Endothelial cell of umbilical vein (primary cell): ENCODE measurements at regions not wholly inside any gene's neighbourhood (a gene's known extent, or its start where the extent isn't known, plus 50 kb on each side); places are given as distances from the start of the nearest gene placed in this dataset.

Source experiments
- BruUV-seq: library from RNA; stranded (reverse); fragments of 400-500 nt; replicated peaks from 2 replicates; lab custom pipeline; 2021; lab: Mats Ljungman, UMichigan
- CTCF ChIA-PET: fragments of 300-600, 350-600 bp; sonication (Branson Sonifier 250); formaldehyde crosslinking; loops from one replicate; lab custom pipeline; 2021; ENCODE audit warnings: antibody characterized with exemption, inconsistent platforms; lab: Charles Lee
- POLR2A ChIA-PET: fragments of 300-600, 350-600 bp; sonication (Branson Sonifier 250); formaldehyde crosslinking; loops from one replicate; lab custom pipeline; 2021; ENCODE audit warnings: antibody characterized with exemption, inconsistent platforms; lab: Charles Lee
- DNase-seq: peaks from one replicate; pipeline ENCODE4 v3.0.0-alpha.2; 2011; ENCODE audit warnings: low read depth, low spot score
- FAIRE-seq: peaks from 2 replicates; lab custom pipeline; 2011; peaks lifted over from hg19 to GRCh38; lab: Jason Lieb, UNC
- H2AFZ ChIP-seq: 2 replicates; pipeline ENCODE4 v1.6.0; 2012; ENCODE audit warnings: low read depth, low read length, control low read depth, inconsistent platforms
- H3K27ac ChIP-seq: 2 replicates; pipeline ENCODE4 v1.5.1; 2011; ENCODE audit warnings: low read depth, mild to moderate bottlenecking, control low read depth, low read length, moderate library complexity; ENCODE audit not compliant: insufficient read depth
- H3K27me3 ChIP-seq, 2 experiments: 2 replicates each; pipeline versions ENCODE4 v1.6.0 to v1.6.1; 2011; ENCODE audit warnings: low read length in 2 of 2, mixed read lengths in 1 of 2; ENCODE audit not compliant: control insufficient read depth in 2 of 2, insufficient read depth in 2 of 2
- H3K36me3 ChIP-seq, 2 experiments: 2 replicates in 1 of 2; 3 replicates in 1 of 2; pipeline ENCODE4 v1.5.1; 2011; ENCODE audit warnings: low read length in 2 of 2, mild to moderate bottlenecking in 1 of 2, moderate library complexity in 1 of 2; ENCODE audit not compliant: control insufficient read depth in 2 of 2, insufficient read depth in 2 of 2; ENCODE audit errors: extremely low read depth in 1 of 2
- H3K4me1 ChIP-seq: 3 replicates; pipeline ENCODE4 v1.5.1; 2011; ENCODE audit warnings: mild to moderate bottlenecking, low read length; ENCODE audit not compliant: control insufficient read depth, insufficient read depth; ENCODE audit errors: extremely low read depth
- H3K4me2 ChIP-seq: 2 replicates; pipeline ENCODE4 v1.6.1; 2011; ENCODE audit warnings: low read length, control low read depth, mixed read lengths; ENCODE audit not compliant: insufficient read depth
- H3K4me3 ChIP-seq, 3 experiments: fragments of 200-600 bp in 1 of 3; sonication (generic), shearing (Covaris generic) in 1 of 3; replicated peaks in 1 of 3; 2 replicates each; pipeline ENCODE4 v1.5.1; 2011 to 2016; ENCODE audit warnings: control low read depth in 3 of 3, low read length in 3 of 3, mild to moderate bottlenecking in 2 of 3, inconsistent platforms in 1 of 3, low read depth in 1 of 3, moderate library complexity in 1 of 3; ENCODE audit not compliant: insufficient read depth in 1 of 3
- H3K79me2 ChIP-seq: 2 replicates; pipeline ENCODE4 v1.6.0; 2012; ENCODE audit warnings: low read length, inconsistent platforms; ENCODE audit not compliant: control insufficient read depth, insufficient read depth
- H3K9ac ChIP-seq: replicated peaks from 2 replicates; pipeline ENCODE3; 2011; ENCODE audit warnings: low read length, control low read depth; ENCODE audit not compliant: insufficient read depth; ENCODE audit errors: extremely low read depth
- H3K9me1 ChIP-seq: replicated peaks from 3 replicates; pipeline ENCODE4 v1.6.0; 2011; ENCODE audit warnings: mild to moderate bottlenecking, low read length; ENCODE audit not compliant: control insufficient read depth, insufficient read depth; ENCODE audit errors: extremely low read depth
- H3K9me3 ChIP-seq: replicated peaks from 2 replicates; pipeline ENCODE4 v1.5.1; 2012; ENCODE audit warnings: low read length, inconsistent platforms; ENCODE audit not compliant: control insufficient read depth, insufficient read depth
- H4K20me1 ChIP-seq: replicated peaks from 2 replicates; pipeline ENCODE3; 2011; ENCODE audit warnings: mild to moderate bottlenecking, low read length; ENCODE audit not compliant: control insufficient read depth, insufficient read depth; ENCODE audit errors: extremely low read depth
- EZH2 ChIP-seq: IDR thresholded peaks from 2 replicates; pipeline ENCODE4 v1.6.1; 2012; ENCODE audit warnings: borderline replicate concordance, low read depth, mild to moderate bottlenecking, moderate library complexity, low read length, inconsistent platforms; ENCODE audit not compliant: severe bottlenecking
- FOS ChIP-seq: IDR thresholded peaks from 2 replicates; pipeline ENCODE4 v1.6.1; 2011; ENCODE audit warnings: mild to moderate bottlenecking, low read length, moderate library complexity, borderline replicate concordance; ENCODE audit not compliant: insufficient read depth
- GATA2 ChIP-seq: IDR thresholded peaks from 2 replicates; pipeline ENCODE4 v1.7.0; 2011; ENCODE audit warnings: low read depth, mild to moderate bottlenecking, moderate library complexity, mixed read lengths, low read length; ENCODE audit not compliant: insufficient read length, insufficient read depth
- JUN ChIP-seq: IDR thresholded peaks from 2 replicates; pipeline ENCODE4 v1.6.1; 2011; ENCODE audit warnings: borderline replicate concordance, low read depth; ENCODE audit not compliant: insufficient read length, insufficient read depth
- MYC ChIP-seq: IDR thresholded peaks from one replicate; pipeline ENCODE4 v1.6.1; 2011; ENCODE audit warnings: mild to moderate bottlenecking, low read depth, low read length
- POLR2A ChIP-seq: IDR thresholded peaks from 2 replicates; pipeline ENCODE4 v1.6.1; 2012; ENCODE audit warnings: low read depth, mild to moderate bottlenecking, control low read depth, low read length
- POLR2AphosphoS5 ChIP-seq: IDR thresholded peaks from 2 replicates; pipeline ENCODE4 v1.6.1; 2012; ENCODE audit warnings: low read depth, mild to moderate bottlenecking, control low read depth, low read length, moderate library complexity; ENCODE audit not compliant: insufficient read depth
- dilution Hi-C: fragments of 300-500 bp; cut with MboI; formaldehyde crosslinking; loops from one replicate; pipeline ENCODE4 v1.15.0; 2019; ENCODE audit warnings: low sequenced_read_pairs; ENCODE audit not compliant: extremely low pct_ligation_motif_present
- intact Hi-C: fragments of 100-400 bp; cut with micrococcal nuclease; formaldehyde crosslinking; loops from one replicate; pipeline ENCODE4 v1.10.0; 2022
- TF ChIP-seq, protein P1 (sequence below): IDR thresholded peaks from 2 replicates; pipeline ENCODE4 v1.6.1; 2011; ENCODE audit not compliant: insufficient read depth, insufficient read length
- TF ChIP-seq, protein P2 (sequence below), 2 donors: IDR thresholded peaks; 1 replicate in 1 of 2; 2 replicates in 1 of 2; pipeline ENCODE4 v1.5.1; 2011; ENCODE audit warnings: low read length in 2 of 2, mild to moderate bottlenecking in 2 of 2, moderate library complexity in 2 of 2, control low read depth in 1 of 2, inconsistent platforms in 1 of 2, low read depth in 1 of 2; ENCODE audit not compliant: insufficient read depth in 1 of 2; ENCODE audit errors: extremely low read depth in 1 of 2

DNA sequence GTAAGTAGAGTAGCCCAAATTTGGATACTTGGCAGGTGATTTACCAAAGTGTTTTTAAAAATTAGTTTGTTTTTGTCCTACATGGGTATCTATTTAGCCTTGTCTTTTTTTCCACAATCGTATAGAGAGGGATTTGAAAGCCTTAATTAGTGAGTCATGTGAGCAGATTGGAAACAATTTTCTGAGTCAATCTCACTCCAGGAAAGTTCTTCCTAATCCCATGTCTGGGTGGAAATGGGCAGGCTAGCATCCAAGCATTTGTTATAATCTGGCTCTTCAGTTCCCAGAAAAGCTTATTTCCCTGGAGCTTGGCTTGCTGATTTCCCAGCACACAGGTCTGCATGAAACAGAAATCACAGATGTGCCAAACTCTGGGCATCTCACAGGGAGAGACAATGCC is 426.9 kb upstream of the BOD1L1 start:
- no TSS peak for BruUV-seq

More for the DNA sequence above, 426.9 kb upstream of the BOD1L1 start:
- CTCF ChIA-PET: no interaction called here
- POLR2A ChIA-PET: no interaction called here
- H3K4me2 ChIP-seq: no peak overlapping the region
- no peaks in the 10 kb centered on the region for H3K79me2 ChIP-seq
- DNase-seq (no peak), FAIRE-seq (no peak)
- H3K9me1 ChIP-seq: no peaks in the 10 kb centered on the region
- H4K20me1 ChIP-seq: no peaks in the 10 kb centered on the region
- dilution Hi-C loops: no loop called here
- no peak overlapping the region for H3K27ac ChIP-seq
- no peaks in the 10 kb centered on the region for H3K36me3 ChIP-seq
- no peak overlapping the region for H2AFZ ChIP-seq
- H3K4me3 ChIP-seq: no peak overlapping the region
- intact Hi-C loops: no loop called here
- H3K27me3 ChIP-seq: no peaks in the 10 kb centered on the region
- no peak for TF ChIP-seq MYC
- TF ChIP-seq JUN: no peak
- no peak for TF ChIP-seq POLR2A
- TF ChIP-seq, protein P1, sequence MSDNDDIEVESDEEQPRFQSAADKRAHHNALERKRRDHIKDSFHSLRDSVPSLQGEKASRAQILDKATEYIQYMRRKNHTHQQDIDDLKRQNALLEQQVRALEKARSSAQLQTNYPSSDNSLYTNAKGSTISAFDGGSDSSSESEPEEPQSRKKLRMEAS: no peak
- TF ChIP-seq FOS: no peak
- TF ChIP-seq, protein P2, sequence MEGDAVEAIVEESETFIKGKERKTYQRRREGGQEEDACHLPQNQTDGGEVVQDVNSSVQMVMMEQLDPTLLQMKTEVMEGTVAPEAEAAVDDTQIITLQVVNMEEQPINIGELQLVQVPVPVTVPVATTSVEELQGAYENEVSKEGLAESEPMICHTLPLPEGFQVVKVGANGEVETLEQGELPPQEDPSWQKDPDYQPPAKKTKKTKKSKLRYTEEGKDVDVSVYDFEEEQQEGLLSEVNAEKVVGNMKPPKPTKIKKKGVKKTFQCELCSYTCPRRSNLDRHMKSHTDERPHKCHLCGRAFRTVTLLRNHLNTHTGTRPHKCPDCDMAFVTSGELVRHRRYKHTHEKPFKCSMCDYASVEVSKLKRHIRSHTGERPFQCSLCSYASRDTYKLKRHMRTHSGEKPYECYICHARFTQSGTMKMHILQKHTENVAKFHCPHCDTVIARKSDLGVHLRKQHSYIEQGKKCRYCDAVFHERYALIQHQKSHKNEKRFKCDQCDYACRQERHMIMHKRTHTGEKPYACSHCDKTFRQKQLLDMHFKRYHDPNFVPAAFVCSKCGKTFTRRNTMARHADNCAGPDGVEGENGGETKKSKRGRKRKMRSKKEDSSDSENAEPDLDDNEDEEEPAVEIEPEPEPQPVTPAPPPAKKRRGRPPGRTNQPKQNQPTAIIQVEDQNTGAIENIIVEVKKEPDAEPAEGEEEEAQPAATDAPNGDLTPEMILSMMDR (IDR thresholded peaks at IDR 0.05; ENCODE audit: extremely low read depth in 1 of 2, insufficient read depth in 1 of 2, low read depth in 1 of 2, low read length in 2 of 2): no peak
- no peak for TF ChIP-seq GATA2
- no peak for TF ChIP-seq POLR2AphosphoS5
- TF ChIP-seq EZH2: no peak
- no peaks in the 10 kb centered on the region for H3K9me3 ChIP-seq
- H3K9ac ChIP-seq: no peak overlapping the region
- no peaks in the 10 kb centered on the region for H3K4me1 ChIP-seq
